GM23248 (cell line): ENCODE measurements at regions not wholly inside any gene's neighbourhood (a gene's known extent, or its start where the extent isn't known, plus 50 kb on each side); places are given as distances from the start of the nearest gene placed in this dataset.

Experiments used
- EZH2 ChIP-seq: fragments of 200-600 bp; sonication (generic); IDR thresholded peaks from 2 replicates; pipeline ENCODE4 v1.6.1; 2018; ENCODE audit warnings: antibody characterized with exemption, mild to moderate bottlenecking; ENCODE audit not compliant: insufficient read depth, poor library complexity, severe bottlenecking
- EZH2phosphoT487 ChIP-seq: fragments of 200-600 bp; sonication (generic); IDR thresholded peaks from 2 replicates; pipeline ENCODE4 v1.6.1; 2018; ENCODE audit warnings: antibody characterized with exemption, moderate library complexity, mild to moderate bottlenecking, low read depth; ENCODE audit not compliant: insufficient read depth

DNA sequence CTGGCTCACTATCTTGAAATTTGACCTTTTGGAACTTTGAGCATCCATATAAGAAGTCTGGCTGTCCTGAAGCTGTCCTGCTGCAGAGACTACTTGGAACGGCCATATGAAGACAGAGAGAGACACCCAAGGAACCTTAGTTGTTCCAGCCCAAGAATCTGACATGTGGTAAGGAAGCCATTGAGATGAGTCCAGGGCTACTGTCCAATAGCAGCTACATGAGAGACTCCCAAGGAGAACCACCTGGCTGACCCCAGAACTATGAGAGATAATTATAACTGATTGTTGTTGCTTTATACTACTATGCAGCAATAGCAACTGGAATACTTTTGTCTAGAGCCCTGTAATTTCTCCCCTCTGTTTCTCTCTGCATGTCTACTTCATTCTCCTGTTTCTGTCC lies 234.3 kb upstream of the TANK start:
- TF ChIP-seq EZH2 (no peak), EZH2phosphoT487 (no peak)
